Suprapubic skin (tissue), 4 donors: ENCODE measurements at regions not wholly inside any gene's neighbourhood (a gene's known extent, or its start where the extent isn't known, plus 50 kb on each side); places are given as distances from the start of the nearest gene placed in this dataset.

ENCODE experiments used
- DNase-seq, 2 donors: peaks; one replicate each; pipeline ENCODE4 v3.0.0-alpha.2; 2019; ENCODE audit warnings: low spot score in 2 of 2
- H3K27ac ChIP-seq: fragments of 200-600 bp; sonication (generic); one replicate; pipeline ENCODE4 v1.5.1; 2019
- H3K27me3 ChIP-seq: fragments of 200-600 bp; sonication (generic); one replicate; pipeline ENCODE4 v1.5.1; 2019
- H3K36me3 ChIP-seq: fragments of 200-600 bp; sonication (generic); one replicate; pipeline ENCODE4 v1.5.1; 2019
- H3K4me1 ChIP-seq: fragments of 200-600 bp; sonication (generic); one replicate; pipeline ENCODE4 v1.5.1; 2019
- H3K4me3 ChIP-seq: fragments of 200-600 bp; sonication (generic); one replicate; pipeline ENCODE4 v1.5.1; 2019; ENCODE audit warnings: mild to moderate bottlenecking
- H3K9me3 ChIP-seq: fragments of 200-600 bp; sonication (generic); one replicate; pipeline ENCODE4 v1.5.1; 2019
- EP300 ChIP-seq: sonication (generic); formaldehyde crosslinking; IDR thresholded peaks from one replicate; pipeline ENCODE4 v1.6.1; 2017; ENCODE audit warnings: antibody characterized with exemption
- POLR2A ChIP-seq, 2 donors: fragments of 450-650 bp; IDR thresholded peaks; one replicate each; pipeline ENCODE4 v1.6.1; 2017; ENCODE audit warnings: antibody characterized with exemption in 2 of 2, mild to moderate bottlenecking in 2 of 2, moderate library complexity in 2 of 2
- POLR2AphosphoS5 ChIP-seq, 3 donors: sonication (generic); formaldehyde crosslinking; IDR thresholded peaks; one replicate each; pipeline ENCODE4 v1.6.1; 2017; ENCODE audit warnings: antibody characterized with exemption in 3 of 3
- WGBS: methylation state at CpG from one replicate; pipeline ENCODE4 v1.1.5; 2018; 5-methylcytosine and 5-hydroxymethylcytosine counted together
- TF ChIP-seq, protein P1 (sequence below), 2 donors: fragments of 200-600 bp in 1 of 2; fragments of 450-650 bp in 1 of 2; sonication (generic) in 1 of 2; IDR thresholded peaks; one replicate each; pipeline ENCODE4 v1.5.1; 2016 to 2019; ENCODE audit warnings: antibody characterized with exemption in 2 of 2, mild to moderate bottlenecking in 1 of 2, moderate library complexity in 1 of 2

DNA sequence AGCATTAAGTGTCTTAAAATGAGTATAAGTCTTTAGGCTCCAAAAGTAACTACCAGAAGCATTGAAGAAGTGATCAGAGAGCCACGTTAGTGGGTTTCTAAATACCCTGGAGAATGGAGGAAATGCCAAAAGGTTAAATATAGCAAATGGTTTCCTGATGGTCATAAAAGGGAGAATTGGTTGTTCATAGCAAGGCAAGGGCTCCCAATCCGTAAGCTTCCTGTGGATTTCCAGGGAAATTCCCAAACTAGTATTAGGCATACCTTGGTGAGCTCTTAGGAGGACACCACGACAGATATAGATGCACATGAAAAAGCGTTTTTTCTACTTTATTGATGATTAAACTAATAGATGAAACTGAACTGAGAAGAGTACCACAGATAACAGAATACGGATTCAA, 410.9 kb downstream of the FOXO1 start:
- no peaks in the 10 kb centered on the region for H3K36me3 ChIP-seq
- H3K4me1 ChIP-seq = peaks cover 28% of the 10 kb centered on the region
- no peak for DNase-seq
- no peaks in the 10 kb centered on the region for H3K27me3 ChIP-seq
- H3K27ac ChIP-seq = no peak overlapping the region
- 78% methylated on average over 5 of the region's 5 CpGs for WGBS
- no peaks in the 10 kb centered on the region for H3K9me3 ChIP-seq
- H3K4me3 ChIP-seq = no peak overlapping the region
- TF ChIP-seq POLR2A (IDR thresholded peaks at IDR 0.05) (no peak), EP300 (no peak), POLR2AphosphoS5 (IDR thresholded peaks at IDR 0.05) (no peak)
- TF ChIP-seq, protein P1, sequence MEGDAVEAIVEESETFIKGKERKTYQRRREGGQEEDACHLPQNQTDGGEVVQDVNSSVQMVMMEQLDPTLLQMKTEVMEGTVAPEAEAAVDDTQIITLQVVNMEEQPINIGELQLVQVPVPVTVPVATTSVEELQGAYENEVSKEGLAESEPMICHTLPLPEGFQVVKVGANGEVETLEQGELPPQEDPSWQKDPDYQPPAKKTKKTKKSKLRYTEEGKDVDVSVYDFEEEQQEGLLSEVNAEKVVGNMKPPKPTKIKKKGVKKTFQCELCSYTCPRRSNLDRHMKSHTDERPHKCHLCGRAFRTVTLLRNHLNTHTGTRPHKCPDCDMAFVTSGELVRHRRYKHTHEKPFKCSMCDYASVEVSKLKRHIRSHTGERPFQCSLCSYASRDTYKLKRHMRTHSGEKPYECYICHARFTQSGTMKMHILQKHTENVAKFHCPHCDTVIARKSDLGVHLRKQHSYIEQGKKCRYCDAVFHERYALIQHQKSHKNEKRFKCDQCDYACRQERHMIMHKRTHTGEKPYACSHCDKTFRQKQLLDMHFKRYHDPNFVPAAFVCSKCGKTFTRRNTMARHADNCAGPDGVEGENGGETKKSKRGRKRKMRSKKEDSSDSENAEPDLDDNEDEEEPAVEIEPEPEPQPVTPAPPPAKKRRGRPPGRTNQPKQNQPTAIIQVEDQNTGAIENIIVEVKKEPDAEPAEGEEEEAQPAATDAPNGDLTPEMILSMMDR (IDR thresholded peaks at IDR 0.05) = no peak

DNA sequence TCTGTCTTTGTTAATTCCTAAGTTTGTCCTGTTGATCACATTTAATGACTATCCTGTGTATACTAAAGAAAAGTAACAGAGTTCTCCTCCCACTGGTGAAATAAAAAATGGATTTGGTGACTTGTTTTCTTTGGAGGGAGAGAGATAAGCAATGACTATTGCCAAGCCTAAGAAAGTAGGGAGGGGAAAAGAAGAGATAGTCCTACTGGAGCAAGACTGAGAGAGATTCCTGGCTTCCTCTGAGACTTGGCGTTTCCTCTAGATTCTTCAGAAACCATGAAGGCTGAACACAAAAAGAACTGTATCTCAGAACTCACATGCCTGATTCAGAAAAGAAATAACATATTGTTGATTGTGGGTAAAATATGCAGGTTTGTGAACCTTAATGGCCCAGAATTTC, 406.5 kb downstream of the FOXO1 start:
- no peak overlapping the region for H3K27ac ChIP-seq

DNA sequence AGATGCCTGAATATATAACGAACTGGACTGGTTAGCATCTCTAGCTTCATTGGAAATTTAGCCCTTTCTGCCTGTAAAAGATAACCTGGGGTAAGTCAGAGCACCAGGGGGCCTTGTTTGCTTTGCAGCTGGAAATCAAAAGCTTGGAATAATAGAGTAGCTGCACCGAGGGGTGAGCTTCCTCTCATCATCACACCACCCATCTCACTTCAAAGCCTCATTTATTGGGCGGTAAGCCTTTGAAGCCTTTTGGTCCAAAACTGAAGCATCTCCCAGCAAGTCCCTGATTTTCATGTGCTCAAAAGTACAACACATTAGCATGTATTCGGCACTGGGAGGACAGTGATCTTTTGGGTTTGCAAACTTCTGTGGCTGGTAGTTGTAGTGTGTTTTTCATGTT, 405.1 kb downstream of the FOXO1 start:
- H3K27ac ChIP-seq = no peak overlapping the region
- H3K4me3 ChIP-seq = no peak overlapping the region
- H3K27me3 ChIP-seq = no peaks in the 10 kb centered on the region
- H3K36me3 ChIP-seq = no peaks in the 10 kb centered on the region
- no peak for DNase-seq
- 80% methylated on average over 4 of the region's 4 CpGs for WGBS
- TF ChIP-seq, protein P1 (IDR thresholded peaks at IDR 0.05) = no peak
- no peak for TF ChIP-seq EP300
- TF ChIP-seq POLR2AphosphoS5 (IDR thresholded peaks at IDR 0.05) = no peak
- TF ChIP-seq POLR2A (IDR thresholded peaks at IDR 0.05) = no peak
- no peaks in the 10 kb centered on the region for H3K9me3 ChIP-seq
- H3K4me1 ChIP-seq = no peaks in the 10 kb centered on the region

More for the DNA sequence above, 406.5 kb downstream of the FOXO1 start:
- no peak for DNase-seq
- Histone ChIP-seq H3K4me3 (no peak overlapping the region), H3K36me3 (no peaks in the 10 kb centered on the region), H3K27me3 (no peaks in the 10 kb centered on the region), H3K4me1 (no peaks in the 10 kb centered on the region), H3K9me3 (no peaks in the 10 kb centered on the region)
- no peak for TF ChIP-seq POLR2AphosphoS5 (IDR thresholded peaks at IDR 0.05)
- no peak for TF ChIP-seq EP300
- TF ChIP-seq POLR2A (IDR thresholded peaks at IDR 0.05) = no peak
- TF ChIP-seq, protein P1 (IDR thresholded peaks at IDR 0.05) = no peak
- WGBS = 72% methylated on average over 1 of the region's 1 CpG

DNA sequence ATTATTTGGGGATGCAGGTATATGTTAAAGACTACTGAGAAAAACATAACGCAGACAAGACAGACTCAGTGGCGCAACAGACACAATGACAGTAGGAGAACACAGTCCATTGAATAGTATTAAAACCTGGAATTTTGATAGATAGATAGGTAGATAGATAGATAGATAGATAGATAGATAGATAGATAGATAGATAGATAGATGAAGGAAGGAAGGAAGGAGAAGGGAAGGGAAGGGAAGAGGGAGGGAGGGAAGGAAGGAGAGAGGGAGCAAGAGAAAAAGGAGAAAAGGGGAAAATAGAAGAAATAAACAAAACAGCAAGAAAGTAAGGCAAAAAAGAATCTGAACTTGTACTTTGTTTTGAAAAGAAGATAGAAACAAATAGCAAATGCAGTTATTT, 404.5 kb downstream of the FOXO1 start:
- no peaks in the 10 kb centered on the region for H3K36me3 ChIP-seq
- 97% methylated on average over 2 of the region's 2 CpGs for WGBS
- no peak for DNase-seq
- H3K27ac ChIP-seq = no peak overlapping the region
- no peak for TF ChIP-seq EP300
- TF ChIP-seq POLR2A (IDR thresholded peaks at IDR 0.05) = no peak
- no peaks in the 10 kb centered on the region for H3K4me1 ChIP-seq
- no peak overlapping the region for H3K4me3 ChIP-seq
- H3K9me3 ChIP-seq = no peaks in the 10 kb centered on the region
- H3K27me3 ChIP-seq = no peaks in the 10 kb centered on the region

DNA sequence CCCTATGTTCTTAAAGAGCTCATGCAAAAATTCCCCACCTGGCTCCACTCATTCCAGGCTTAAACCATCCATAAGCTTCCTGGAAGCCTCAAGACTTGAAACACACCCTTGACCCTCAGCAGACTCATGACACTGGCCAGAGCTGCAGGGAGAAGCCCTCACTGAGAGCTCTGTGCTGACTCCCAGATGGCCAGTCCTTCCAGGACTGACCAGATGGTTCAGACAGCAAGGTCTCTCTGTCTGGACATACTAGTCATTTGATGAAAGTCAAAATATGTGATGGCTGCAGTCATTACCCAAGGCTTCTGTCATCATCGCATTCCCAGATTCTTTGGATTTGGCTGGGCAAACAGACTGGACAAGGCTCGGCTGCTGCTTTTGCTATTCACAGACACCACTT, 397.4 kb downstream of the FOXO1 start:
- no peaks in the 10 kb centered on the region for H3K36me3 ChIP-seq
- TF ChIP-seq EP300 = no peak
- TF ChIP-seq POLR2A (IDR thresholded peaks at IDR 0.05) = no peak
- TF ChIP-seq, protein P1 (IDR thresholded peaks at IDR 0.05) = no peak
- TF ChIP-seq POLR2AphosphoS5 (IDR thresholded peaks at IDR 0.05) = no peak
- H3K4me1 ChIP-seq = peaks cover 34% of the 10 kb centered on the region
- no peaks in the 10 kb centered on the region for H3K27me3 ChIP-seq
- no peak for DNase-seq
- H3K4me3 ChIP-seq = no peak overlapping the region
- no peak overlapping the region for H3K27ac ChIP-seq
- H3K9me3 ChIP-seq = no peaks in the 10 kb centered on the region
- 92% methylated on average over 2 of the region's 2 CpGs for WGBS

DNA sequence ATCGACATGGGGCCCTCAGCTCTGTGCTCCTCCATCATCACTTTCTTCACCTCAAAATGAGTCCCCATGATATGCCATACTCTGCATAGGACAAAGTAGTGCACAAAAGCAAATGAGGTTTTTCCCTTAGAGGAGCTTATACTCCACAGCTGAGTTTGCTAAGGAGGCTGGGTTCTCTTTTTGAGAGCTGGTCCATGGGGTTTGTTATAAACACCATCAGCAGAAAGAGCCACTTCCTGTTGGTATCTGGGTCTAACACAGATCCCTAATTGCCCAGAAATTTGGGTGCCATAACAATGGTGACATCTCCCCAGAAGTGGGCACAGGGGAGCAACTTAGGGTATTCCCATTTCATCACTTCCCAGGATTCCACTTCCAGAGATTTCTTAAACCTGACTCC, 395.7 kb downstream of the FOXO1 start:
- TF ChIP-seq, protein P1 (IDR thresholded peaks at IDR 0.05) = no peak
- TF ChIP-seq POLR2A (IDR thresholded peaks at IDR 0.05) (no peak), POLR2AphosphoS5 (IDR thresholded peaks at IDR 0.05) (no peak), EP300 (no peak)
- Histone ChIP-seq H3K36me3 (no peaks in the 10 kb centered on the region), H3K4me1 (peaks cover 37% of the 10 kb centered on the region), H3K27me3 (no peaks in the 10 kb centered on the region), H3K4me3 (no peak overlapping the region), H3K9me3 (no peaks in the 10 kb centered on the region), H3K27ac (no peak overlapping the region)
- no peak for DNase-seq
- WGBS = 100% methylated on average over 1 of the region's 1 CpG
